GM18499 (cell line): ENCODE measurements at regions not wholly inside any gene's neighbourhood (a gene's known extent, or its start where the extent isn't known, plus 50 kb on each side); places are given as distances from the start of the nearest gene placed in this dataset.

Source experiments
- ATAC-seq: cut with Tn5 transposase; IDR thresholded peaks from one replicate; pipeline ENCODE4 v1.9.1; 2021; ENCODE audit warnings: moderate number of reproducible peaks; ENCODE audit not compliant: insufficient read depth, unreplicated experiment

GRCh38 chr12:115042341-115042740, 358.4 kb upstream of the TBX3 start:
- no peak for ATAC-seq

GRCh38 chr12:115037830-115038229, 353.9 kb upstream of the TBX3 start:
- ATAC-seq, result no peak

GRCh38 chr12:115035535-115036107, 351.6 kb upstream of the TBX3 start:
- ATAC-seq, result no peak

GRCh38 chr12:115032521-115032920, 348.5 kb upstream of the TBX3 start:
- ATAC-seq, result no peak

- no peak for ATAC-seq
Measured at GRCh38 chr12:115030017-115030416, 346.0 kb upstream of the TBX3 start.

DNA sequence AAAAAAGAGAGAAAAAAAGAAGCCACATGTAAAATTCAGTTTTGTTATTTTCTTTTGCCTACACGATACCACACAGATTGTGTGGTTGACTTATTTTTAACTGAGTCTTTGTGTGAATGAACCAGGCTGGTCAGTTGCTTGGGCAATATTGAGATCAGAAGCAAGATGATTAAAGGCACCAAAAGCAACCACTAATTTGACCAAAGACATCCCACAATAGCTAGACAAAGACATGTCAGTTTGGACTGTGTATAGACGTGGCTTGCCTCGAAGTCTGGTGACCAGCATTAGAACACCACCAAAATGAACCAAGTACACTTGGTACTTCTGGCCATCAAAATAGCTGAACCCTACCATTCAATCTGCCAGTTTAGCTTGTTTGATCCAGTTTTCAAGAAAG, 340.6 kb upstream of the TBX3 start:
- no peak for ATAC-seq

GRCh38 chr12:115023279-115024265, 339.6 kb upstream of the TBX3 start:
- ATAC-seq, result no peak

- ATAC-seq, result no peak
Measured at GRCh38 chr12:115020091-115020490, 336.1 kb upstream of the TBX3 start.

GRCh38 chr12:115017346-115017745, 333.4 kb upstream of the TBX3 start:
- ATAC-seq, result no peak

GRCh38 chr12:115013236-115013981, 329.4 kb upstream of the TBX3 start:
- no peak for ATAC-seq

GRCh38 chr12:115012861-115013235, 328.9 kb upstream of the TBX3 start:
- no peak for ATAC-seq

GRCh38 chr12:115011703-115012102, 327.7 kb upstream of the TBX3 start:
- no peak for ATAC-seq

GRCh38 chr12:115010324-115010995, 326.5 kb upstream of the TBX3 start:
- no peak for ATAC-seq

GRCh38 chr12:115008929-115009328, 325.0 kb upstream of the TBX3 start:
- ATAC-seq, result no peak

DNA sequence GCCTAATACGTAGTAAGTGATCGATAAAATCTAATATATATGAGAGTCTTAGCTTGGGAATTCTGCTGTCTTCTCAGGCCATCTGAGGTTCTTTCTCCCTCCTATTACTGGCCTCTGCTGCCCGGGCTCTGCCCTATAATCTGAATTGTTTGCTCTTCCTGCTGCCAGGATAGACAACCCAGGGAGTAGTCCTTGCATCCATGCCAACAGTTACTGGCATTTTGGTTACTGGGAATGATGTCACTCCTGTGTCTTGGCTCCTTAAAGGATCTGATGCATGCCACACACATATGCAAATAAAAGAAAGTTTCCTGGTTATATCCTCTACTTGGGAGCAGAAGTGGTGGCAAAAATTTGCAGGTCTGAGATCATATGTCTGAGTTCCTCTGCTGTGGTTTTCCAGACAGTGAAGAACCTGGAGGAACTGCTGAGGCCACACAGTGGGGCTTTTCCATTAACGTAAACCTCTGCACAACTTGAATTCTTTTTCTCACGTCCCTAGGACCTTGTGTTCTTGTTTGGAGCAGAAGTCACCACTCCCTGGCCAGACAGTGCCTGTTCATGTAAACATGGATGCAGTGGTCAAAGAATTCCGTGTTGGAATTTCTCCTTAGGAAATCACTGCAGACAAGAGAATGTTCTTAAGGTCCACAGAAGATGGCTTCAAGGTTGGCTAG, 320.6 kb upstream of the TBX3 start:
- ATAC-seq, result no peak

DNA sequence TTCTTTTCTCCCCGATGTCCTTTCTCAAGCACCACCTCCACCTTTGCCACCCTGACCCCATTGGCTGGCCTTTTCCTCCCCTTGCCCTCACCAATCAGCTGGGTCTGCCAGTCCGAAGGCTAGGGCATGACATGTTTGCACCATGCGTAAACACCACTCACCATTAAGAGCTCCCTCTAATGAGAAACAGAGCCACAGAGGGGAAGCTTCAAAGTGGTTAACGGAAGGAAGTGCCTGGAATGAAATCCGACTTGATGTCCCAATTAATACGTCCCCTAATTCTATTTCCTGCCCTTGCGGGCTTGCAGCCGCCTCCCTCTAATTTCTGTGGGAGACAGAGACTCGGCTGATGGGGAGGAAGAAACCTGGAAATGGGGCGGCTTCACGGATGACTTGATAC, 318.5 kb upstream of the TBX3 start:
- no peak for ATAC-seq

- ATAC-seq, result no peak
Measured at GRCh38 chr12:115001571-115002180, 317.7 kb upstream of the TBX3 start.

DNA sequence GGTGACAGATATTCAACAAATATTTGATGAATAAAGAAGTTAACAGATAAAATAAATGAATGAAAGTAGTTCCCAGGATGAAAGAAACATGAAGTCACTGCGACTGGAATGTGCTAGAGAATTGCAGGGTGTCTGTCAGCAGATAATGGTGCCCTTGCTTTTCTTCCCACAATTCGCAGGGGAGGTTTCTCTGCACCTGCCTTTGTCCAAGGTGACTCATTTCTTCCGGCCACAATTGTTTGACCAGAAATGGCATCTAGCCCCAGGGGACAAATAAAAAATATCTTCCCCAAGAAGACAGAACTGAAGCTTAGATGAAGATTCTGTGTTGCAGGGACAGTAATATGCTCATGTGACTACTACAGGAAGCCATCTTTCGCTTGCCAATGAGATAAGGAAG, 316.1 kb upstream of the TBX3 start:
- no peak for ATAC-seq

DNA sequence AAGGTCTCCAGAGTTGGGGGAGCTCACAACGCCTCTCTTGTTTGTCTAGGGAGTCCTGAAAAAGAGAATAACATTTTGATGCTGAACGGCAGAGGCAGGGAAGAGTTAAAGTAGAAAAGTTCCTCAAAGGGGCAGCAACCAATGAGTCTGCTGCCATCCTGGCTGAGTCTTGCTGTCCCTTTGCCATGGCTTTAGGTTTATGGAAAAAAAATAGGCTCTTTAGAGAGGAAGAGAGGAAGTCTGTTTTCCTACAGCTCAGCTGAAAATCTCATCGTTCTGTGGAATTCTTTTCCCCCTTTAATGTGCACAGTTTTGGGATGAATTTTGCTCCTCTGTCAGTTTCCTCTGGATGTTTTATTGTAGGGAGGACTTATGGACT, 314.8 kb upstream of the TBX3 start:
- ATAC-seq, result no peak
